PC-9 (cell line): ENCODE measurements at regions not wholly inside any gene's neighbourhood (a gene's known extent, or its start where the extent isn't known, plus 50 kb on each side); places are given as distances from the start of the nearest gene placed in this dataset.

ENCODE experiments used
- CTCF ChIP-seq: fragments of 200-600 bp; sonication (generic); conservative IDR thresholded peaks from 2 replicates; pipeline ENCODE4 v1.6.1; 2017; ENCODE audit warnings: mixed run types, antibody characterized with exemption, mild to moderate bottlenecking, moderate library complexity
- EZH2 ChIP-seq: fragments of 200-600 bp; sonication (generic); IDR thresholded peaks from 2 replicates; pipeline ENCODE4 v1.8.0; 2017; ENCODE audit warnings: antibody characterized with exemption, low read depth

GRCh38 chr14:97444248-97444647 is 647.1 kb downstream of the VRK1 start:
- TF ChIP-seq CTCF = no peak
- no peak for TF ChIP-seq EZH2
